ENCODE measurements at regions not wholly inside any gene's neighbourhood (a gene's known extent, or its start where the extent isn't known, plus 50 kb on each side); places are given as distances from the start of the nearest gene placed in this dataset.

DNA sequence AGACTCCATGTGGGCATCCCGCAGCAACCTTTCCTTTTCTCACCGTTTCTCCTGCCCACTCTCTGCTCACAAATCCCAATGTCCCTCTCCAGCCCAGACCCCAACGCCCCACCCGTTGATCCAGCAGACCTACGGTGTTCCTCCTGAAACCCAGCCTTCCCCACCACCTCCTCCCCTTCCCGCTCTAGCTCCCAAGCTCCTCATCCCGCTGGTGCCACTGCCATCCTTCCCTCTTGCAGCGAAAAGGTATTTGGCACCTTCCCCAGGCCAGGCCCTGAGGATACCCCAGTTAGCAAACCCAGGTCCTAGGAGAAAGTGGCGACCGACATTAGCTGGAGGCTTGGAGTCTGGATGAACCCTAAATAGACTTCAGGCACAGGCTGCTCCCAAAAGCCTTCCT is 84.0 kb upstream of the RTL6 start:
- no peak overlapping the region for H3K4me2 ChIP-seq
- TF ChIP-seq ZSCAN20 (CRISPR knock-in tag; IDR thresholded peaks at IDR 0.05) (no peak), JUN (IDR thresholded peaks at IDR 0.05) (no peak), E2F6 (IDR thresholded peaks at IDR 0.05; ENCODE audit: borderline replicate concordance, low read depth) (no peak), RARB (CRISPR knock-in tag; IDR thresholded peaks at IDR 0.05) (no peak)
- ATAC-seq (no peak), FAIRE-seq (no peak), DNase-seq (ENCODE audit: low read depth in 1 of 2, low spot score in 1 of 2) (no peak)
- H3K9me3 ChIP-seq, result no peaks in the 10 kb centered on the region
- H3K4me3 ChIP-seq, result no peak overlapping the region
- WGBS (ENCODE audit: missing lambda C conversion rate), result 54% methylated on average over 7 of the region's 10 CpGs
- ChIA-PET CTCF (no interaction called here), POLR2A (no interaction called here)
- H3K4me1 ChIP-seq, result no peaks in the 10 kb centered on the region
- no peak overlapping the region for H3K27ac ChIP-seq

- ChIA-PET POLR2A (no interaction called here), CTCF (no interaction called here)
- no peaks in the 10 kb centered on the region for H3K9me3 ChIP-seq
- FAIRE-seq (no peak), ATAC-seq (no peak), DNase-seq (ENCODE audit: low read depth in 1 of 2, low spot score in 1 of 2) (no peak)
- H3K27ac ChIP-seq, result no peak overlapping the region
- no peak overlapping the region for H3K4me3 ChIP-seq
- no peak overlapping the region for H3K4me2 ChIP-seq
- WGBS (ENCODE audit: missing lambda C conversion rate), result 82% methylated on average over 12 of the region's 12 CpGs
- no peaks in the 10 kb centered on the region for H3K4me1 ChIP-seq
- TF ChIP-seq TFCP2L1 (CRISPR knock-in tag; IDR thresholded peaks at IDR 0.05) (no peak), FOSB (CRISPR knock-in tag; IDR thresholded peaks at IDR 0.05) (no peak), REST (IDR thresholded peaks at IDR 0.05) (no peak), HEYL (CRISPR knock-in tag; IDR thresholded peaks at IDR 0.05) (no peak), FOXS1 (CRISPR knock-in tag; IDR thresholded peaks at IDR 0.05) (no peak), MAX (IDR thresholded peaks at IDR 0.05) (no peak), MYC (IDR thresholded peaks at IDR 0.05; ENCODE audit: borderline replicate concordance, low read length) (no peak), USF2 (IDR thresholded peaks at IDR 0.05) (no peak), CHD4 (IDR thresholded peaks at IDR 0.05; ENCODE audit: borderline replicate concordance) (no peak), GATA3 (IDR thresholded peaks at IDR 0.05; ENCODE audit: borderline replicate concordance) (no peak), RCOR1 (IDR thresholded peaks at IDR 0.05; ENCODE audit: low read depth, low read length) (no peak), ZFP36 (IDR thresholded peaks at IDR 0.05; ENCODE audit: borderline replicate concordance, partially characterized antibody) (no peak), CEBPB (IDR thresholded peaks at IDR 0.05) (no peak), MAZ (IDR thresholded peaks at IDR 0.05; ENCODE audit: borderline replicate concordance, low read depth, low read length) (no peak), BHLHE40 (IDR thresholded peaks at IDR 0.05; ENCODE audit: low read depth, low read length) (no peak)
- TF ChIP-seq, protein P1, sequence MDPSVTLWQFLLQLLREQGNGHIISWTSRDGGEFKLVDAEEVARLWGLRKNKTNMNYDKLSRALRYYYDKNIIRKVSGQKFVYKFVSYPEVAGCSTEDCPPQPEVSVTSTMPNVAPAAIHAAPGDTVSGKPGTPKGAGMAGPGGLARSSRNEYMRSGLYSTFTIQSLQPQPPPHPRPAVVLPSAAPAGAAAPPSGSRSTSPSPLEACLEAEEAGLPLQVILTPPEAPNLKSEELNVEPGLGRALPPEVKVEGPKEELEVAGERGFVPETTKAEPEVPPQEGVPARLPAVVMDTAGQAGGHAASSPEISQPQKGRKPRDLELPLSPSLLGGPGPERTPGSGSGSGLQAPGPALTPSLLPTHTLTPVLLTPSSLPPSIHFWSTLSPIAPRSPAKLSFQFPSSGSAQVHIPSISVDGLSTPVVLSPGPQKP (IDR thresholded peaks at IDR 0.05; ENCODE audit: low read depth, low read length), result no peak
Observed at GRCh38 chr22:44581096-44581435, 83.0 kb upstream of the RTL6 start.
